H1 (cell line): ENCODE measurements at regions not wholly inside any gene's neighbourhood (a gene's known extent, or its start where the extent isn't known, plus 50 kb on each side); places are given as distances from the start of the nearest gene placed in this dataset.

Source experiments
- CTCF ChIA-PET: fragments of 300-600 bp; sonication (Branson Sonifier 250); formaldehyde crosslinking; loops from one replicate; lab custom pipeline; 2021; ENCODE audit not compliant: partially characterized antibody; lab: Charles Lee
- POLR2A ChIA-PET: fragments of 300-600 bp; sonication (Branson Sonifier 250); formaldehyde crosslinking; loops from one replicate; lab custom pipeline; 2021; ENCODE audit warnings: inconsistent platforms; ENCODE audit not compliant: partially characterized antibody; lab: Charles Lee
- DNase-seq, 2 experiments: peaks; one replicate each; pipeline versions ENCODE4 v3.0.0 to v3.0.0-alpha.2; 2010 to 2022; ENCODE audit warnings: low spot score in 2 of 2, low read depth in 1 of 2, mixed read lengths in 1 of 2
- FAIRE-seq: peaks from 2 replicates; lab custom pipeline; 2011; peaks lifted over from hg19 to GRCh38; lab: Jason Lieb, UNC
- H2AFZ ChIP-seq: 2 replicates; pipeline ENCODE4 v1.8.1; 2012; ENCODE audit warnings: low read length, inconsistent platforms
- H2AK5ac ChIP-seq: 2 replicates; pipeline ENCODE4 v1.6.1; 2013; ENCODE audit warnings: low read depth, low read length
- H2BK120ac ChIP-seq: replicated peaks from 2 replicates; pipeline ENCODE3; 2013; ENCODE audit warnings: low read depth, low read length, inconsistent platforms
- H2BK12ac ChIP-seq: 2 replicates; pipeline ENCODE4 v1.6.1; 2013; ENCODE audit warnings: low read depth, low read length
- H2BK15ac ChIP-seq: 2 replicates; pipeline ENCODE4 v1.6.1; 2013; ENCODE audit warnings: low read length
- H2BK20ac ChIP-seq: 2 replicates; pipeline ENCODE4 v1.6.1; 2013; ENCODE audit warnings: low read length
- H2BK5ac ChIP-seq: 2 replicates; pipeline ENCODE4 v1.6.1; 2013; ENCODE audit warnings: low read depth, low read length
- H3K14ac ChIP-seq: 2 replicates; pipeline ENCODE4 v1.6.1; 2013; ENCODE audit warnings: inconsistent platforms; ENCODE audit not compliant: insufficient read length
- H3K18ac ChIP-seq: 2 replicates; pipeline ENCODE4 v1.6.1; 2013; ENCODE audit warnings: low read length; ENCODE audit errors: extremely low read depth
- H3K23ac ChIP-seq: 2 replicates; pipeline ENCODE4 v1.6.1; 2013; ENCODE audit warnings: inconsistent platforms; ENCODE audit not compliant: insufficient read length
- H3K23me2 ChIP-seq: 2 replicates; pipeline ENCODE4 v1.6.1; 2013; ENCODE audit warnings: low read depth, low read length
- H3K27ac ChIP-seq: 2 replicates; pipeline ENCODE4 v1.6.1; 2011; ENCODE audit warnings: low read depth, low read length, inconsistent platforms
- H3K27me3 ChIP-seq, 4 experiments: replicated peaks in 1 of 4; 1 replicate in 1 of 4; 2 replicates in 3 of 4; pipeline versions ENCODE4 v1.6.1 to v1.8.1; 2011 to 2013; ENCODE audit warnings: low read length in 3 of 4, mild to moderate bottlenecking in 3 of 4, inconsistent platforms in 2 of 4, mixed read lengths in 2 of 4, moderate library complexity in 1 of 4; ENCODE audit not compliant: control insufficient read depth in 3 of 4, insufficient read depth in 3 of 4; ENCODE audit errors: extremely low read depth in 1 of 4
- H3K36me3 ChIP-seq, 4 experiments: 2 replicates each; pipeline versions ENCODE4 v1.6.1 to v1.8.1; 2011 to 2013; ENCODE audit warnings: mild to moderate bottlenecking in 4 of 4, low read length in 3 of 4, moderate library complexity in 2 of 4, control low read depth in 1 of 4, inconsistent platforms in 1 of 4; ENCODE audit not compliant: insufficient read depth in 4 of 4, control insufficient read depth in 2 of 4
- H3K4ac ChIP-seq: replicated peaks from 2 replicates; pipeline ENCODE3; 2013; ENCODE audit warnings: low read length, low read depth, mixed read lengths, inconsistent platforms; ENCODE audit not compliant: insufficient read length
- H3K4me1 ChIP-seq, 4 experiments: replicated peaks in 1 of 4; 1 replicate in 1 of 4; 2 replicates in 3 of 4; pipeline versions ENCODE4 v1.6.1 to v1.8.1; 2011 to 2013; ENCODE audit warnings: low read length in 3 of 4, inconsistent platforms in 2 of 4, mixed read lengths in 1 of 4; ENCODE audit not compliant: insufficient read depth in 4 of 4, control insufficient read depth in 3 of 4
- H3K4me2 ChIP-seq, 2 experiments: 2 replicates each; pipeline versions ENCODE4 v1.6.1 to v1.8.1; 2011 to 2013; ENCODE audit warnings: low read depth in 2 of 2, low read length in 2 of 2, control low read depth in 1 of 2, inconsistent platforms in 1 of 2, mild to moderate bottlenecking in 1 of 2; ENCODE audit not compliant: insufficient read depth in 1 of 2
- H3K4me3 ChIP-seq, 4 experiments: fragments of 200-600, 300-600 bp in 1 of 4; sonication (generic), shearing (Covaris generic), sonication (Bioruptor Twin) in 1 of 4; 2 replicates each; pipeline versions ENCODE4 v1.5.1 to v1.8.1; 2011 to 2016; ENCODE audit warnings: low read length in 4 of 4, low read depth in 3 of 4, control low read depth in 2 of 4, inconsistent platforms in 2 of 4, mild to moderate bottlenecking in 2 of 4, mixed read lengths in 1 of 4, moderate library complexity in 1 of 4; ENCODE audit not compliant: insufficient read depth in 2 of 4; ENCODE audit errors: extremely low read depth in 1 of 4
- H3K56ac ChIP-seq: replicated peaks from 2 replicates; pipeline ENCODE3; 2013; ENCODE audit warnings: low read depth, mild to moderate bottlenecking, mixed read lengths, low read length, inconsistent platforms; ENCODE audit not compliant: insufficient read length
- H3K79me1 ChIP-seq: 2 replicates; pipeline ENCODE4 v1.6.1; 2013; ENCODE audit warnings: low read depth, low read length, control low read depth
- H3K79me2 ChIP-seq, 2 experiments: 2 replicates each; pipeline versions ENCODE4 v1.6.1 to v1.8.1; 2012 to 2013; ENCODE audit warnings: low read length in 2 of 2, mild to moderate bottlenecking in 2 of 2, inconsistent platforms in 1 of 2; ENCODE audit not compliant: insufficient read depth in 2 of 2, control insufficient read depth in 1 of 2
- H3K9ac ChIP-seq, 4 experiments: replicated peaks in 1 of 4; 1 replicate in 1 of 4; 2 replicates in 3 of 4; pipeline versions ENCODE4 v1.6.1 to v1.8.1; 2011 to 2013; ENCODE audit warnings: low read depth in 3 of 4, low read length in 3 of 4, control low read depth in 2 of 4, mild to moderate bottlenecking in 2 of 4, moderate library complexity in 2 of 4, inconsistent platforms in 1 of 4; ENCODE audit errors: extremely low read depth in 1 of 4
- H3K9me3 ChIP-seq, 2 experiments: 2 replicates each; pipeline versions ENCODE4 v1.6.1 to v1.8.1; 2012 to 2013; ENCODE audit warnings: mild to moderate bottlenecking in 2 of 2, moderate library complexity in 2 of 2, control low read depth in 1 of 2, inconsistent platforms in 1 of 2, low read depth in 1 of 2, low read length in 1 of 2, mixed read lengths in 1 of 2; ENCODE audit not compliant: insufficient read depth in 2 of 2
- H4K20me1 ChIP-seq, 2 experiments: replicated peaks in 1 of 2; 2 replicates each; pipeline versions ENCODE3 to v1.8.1; 2011 to 2013; ENCODE audit warnings: inconsistent platforms in 2 of 2, low read length in 2 of 2, mild to moderate bottlenecking in 1 of 2; ENCODE audit not compliant: insufficient read depth in 2 of 2, control insufficient read depth in 1 of 2
- H4K5ac ChIP-seq: 2 replicates; pipeline ENCODE4 v1.6.1; 2013; ENCODE audit warnings: low read length, low read depth, mixed read lengths, inconsistent platforms; ENCODE audit not compliant: insufficient read length
- H4K8ac ChIP-seq: 2 replicates; pipeline ENCODE4 v1.8.0; 2013; ENCODE audit warnings: mild to moderate bottlenecking, moderate library complexity, low read length, inconsistent platforms; ENCODE audit not compliant: insufficient read depth; ENCODE audit errors: extremely low read depth
- H4K91ac ChIP-seq: replicated peaks from 2 replicates; pipeline ENCODE3; 2013; ENCODE audit warnings: low read length, mixed read lengths, inconsistent platforms; ENCODE audit not compliant: insufficient read length
- BRCA1 ChIP-seq: IDR thresholded peaks from 2 replicates; pipeline ENCODE4 v1.6.1; 2012; ENCODE audit warnings: low read depth, low read length, improper control_type of control experiment
- EGR1 ChIP-seq: IDR thresholded peaks from 2 replicates; pipeline ENCODE4 v1.6.1; 2011; ENCODE audit warnings: low read depth, low read length, borderline replicate concordance
- HDAC6 ChIP-seq: IDR thresholded peaks from one replicate; pipeline ENCODE4 v1.7.1; 2012; ENCODE audit warnings: low read depth, mild to moderate bottlenecking, inconsistent platforms, low read length, moderate library complexity
- NRF1 ChIP-seq: IDR thresholded peaks from 2 replicates; pipeline ENCODE4 v1.6.1; 2011; ENCODE audit warnings: mild to moderate bottlenecking, low read depth, low read length, improper control_type of control experiment
- POLR2A ChIP-seq, 2 experiments: IDR thresholded peaks; 1 replicate in 1 of 2; 2 replicates in 1 of 2; pipeline ENCODE4 v1.6.1; 2011; ENCODE audit warnings: low read depth in 2 of 2, low read length in 2 of 2, mild to moderate bottlenecking in 2 of 2; ENCODE audit errors: control extremely low read depth in 1 of 2
- POLR2AphosphoS5 ChIP-seq: IDR thresholded peaks from 2 replicates; pipeline ENCODE4 v1.6.1; 2011; ENCODE audit warnings: low read depth, low read length
- RFX5 ChIP-seq: IDR thresholded peaks from 2 replicates; pipeline ENCODE4 v1.6.1; 2011; ENCODE audit warnings: low read depth, low read length, improper control_type of control experiment, borderline replicate concordance
- SIN3A ChIP-seq, 2 experiments: IDR thresholded peaks in 1 of 2; conservative IDR thresholded peaks in 1 of 2; 2 replicates each; pipeline ENCODE4 v1.6.1; 2011 to 2012; ENCODE audit warnings: low read length in 2 of 2, improper control_type of control experiment in 1 of 2, low read depth in 1 of 2, mild to moderate bottlenecking in 1 of 2
- SIX5 ChIP-seq: IDR thresholded peaks from 2 replicates; pipeline ENCODE4 v1.6.1; 2011; ENCODE audit warnings: mild to moderate bottlenecking, low read depth, low read length
- SUZ12 ChIP-seq: fragments of 200-600 bp; sonication (generic); IDR thresholded peaks from 2 replicates; pipeline ENCODE4 v1.6.1; 2012; ENCODE audit warnings: mild to moderate bottlenecking, inconsistent platforms, low read length, moderate library complexity, mixed read lengths
- TAF1 ChIP-seq: IDR thresholded peaks from 2 replicates; pipeline ENCODE4 v1.6.1; 2011; ENCODE audit warnings: mild to moderate bottlenecking, low read depth, low read length
- TBP ChIP-seq: IDR thresholded peaks from 2 replicates; pipeline ENCODE4 v1.6.1; 2011; ENCODE audit warnings: low read depth, low read length, improper control_type of control experiment
- TEAD4 ChIP-seq: IDR thresholded peaks from 2 replicates; pipeline ENCODE4 v1.6.1; 2012; ENCODE audit warnings: low read depth, low read length, inconsistent platforms, mixed read lengths
- WGBS, 2 experiments: shearing (Covaris generic) in 1 of 2; methylation state at CpG; one replicate each; pipeline versions ENCODE4 v1.1.6 to v1.1.7; 2013 to 2015; ENCODE audit warnings: low lambda C conversion rate in 2 of 2, mixed read lengths in 2 of 2, inconsistent platforms in 1 of 2, low coverage in 1 of 2, missing lambda C conversion rate in 1 of 2; ENCODE audit not compliant: insufficient replicate concordance in 2 of 2, insufficient coverage in 1 of 2, insufficient read length in 1 of 2; ENCODE audit errors: extremely low coverage in 1 of 2, missing lambda C conversion rate in 1 of 2; 5-methylcytosine and 5-hydroxymethylcytosine counted together
- TF ChIP-seq, protein P1 (sequence below), 3 experiments: IDR thresholded peaks; 1 replicate in 2 of 3; 2 replicates in 1 of 3; pipeline versions ENCODE4 v1.5.1 to v1.6.1; 2011; ENCODE audit warnings: low read length in 3 of 3, mild to moderate bottlenecking in 3 of 3, inconsistent platforms in 2 of 3, low read depth in 1 of 3, moderate library complexity in 1 of 3; ENCODE audit not compliant: insufficient read depth in 1 of 3; ENCODE audit errors: control extremely low read depth in 1 of 3

DNA sequence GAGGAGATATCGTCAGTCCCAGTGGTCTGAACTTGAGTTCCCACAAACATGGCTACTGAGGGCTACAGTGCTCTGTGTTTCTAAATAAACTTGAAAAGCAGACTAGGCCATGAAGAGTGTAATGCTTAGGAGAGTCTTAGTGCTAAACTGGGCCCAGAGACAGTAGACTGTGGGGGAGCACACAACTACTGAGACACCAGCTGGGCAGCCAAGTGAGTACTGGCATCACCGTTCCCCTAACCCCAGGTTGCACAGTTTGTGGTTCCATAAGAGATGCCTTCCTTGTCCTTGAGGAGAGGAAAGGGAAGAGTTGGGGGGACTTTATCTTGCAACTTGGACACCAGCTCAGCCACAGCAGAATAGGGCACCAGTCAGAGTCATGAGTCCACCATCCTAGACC lies 172.1 kb upstream of the DMRTA1 start:
- no peak overlapping the region for H4K5ac ChIP-seq
- no peak overlapping the region for H2AFZ ChIP-seq
- no peaks in the 10 kb centered on the region for H3K9me3 ChIP-seq
- H3K18ac ChIP-seq, result no peak overlapping the region
- no peak overlapping the region for H3K4ac ChIP-seq
- H2BK20ac ChIP-seq, result no peak overlapping the region
- H3K27me3 ChIP-seq, result no peaks in the 10 kb centered on the region
- H3K27ac ChIP-seq, result no peak overlapping the region
- H4K8ac ChIP-seq, result no peak overlapping the region
- POLR2A ChIA-PET, result no interaction called here
- H3K79me2 ChIP-seq, result no peaks in the 10 kb centered on the region
- no peaks in the 10 kb centered on the region for H4K20me1 ChIP-seq
- no peak overlapping the region for H4K91ac ChIP-seq
- no peak overlapping the region for H2BK120ac ChIP-seq
- no peak overlapping the region for H3K4me3 ChIP-seq
- no peaks in the 10 kb centered on the region for H3K4me1 ChIP-seq
- no peak overlapping the region for H3K9ac ChIP-seq
- FAIRE-seq (no peak), DNase-seq (no peak)
- H2BK12ac ChIP-seq, result no peak overlapping the region
- no peak overlapping the region for H2BK15ac ChIP-seq
- no peak overlapping the region for H2BK5ac ChIP-seq
- no peaks in the 10 kb centered on the region for H3K79me1 ChIP-seq
- no peaks in the 10 kb centered on the region; the same call in 1 of the 2 replicates for H3K23me2 ChIP-seq
- no peak overlapping the region for H3K56ac ChIP-seq
- no peak overlapping the region for H2AK5ac ChIP-seq
- H3K23ac ChIP-seq, result no peak overlapping the region
- WGBS, 2 experiments, result 85% methylated on average over 2 of the region's 2 CpGs; no CpG with 5 or more reads in 1 of the 2 experiments
- no peak overlapping the region for H3K14ac ChIP-seq
- H3K36me3 ChIP-seq, result no peaks in the 10 kb centered on the region
- H3K4me2 ChIP-seq, result no peak overlapping the region
- CTCF ChIA-PET, result interaction anchor here (0.8 to 1.4 kb wide), 4 partner anchors 30 to 171 kb away, joined by 3 to 5 read pairs (median 4); no protein-coding TSS in a partner anchor
- TF ChIP-seq EGR1 (no peak), BRCA1 (no peak), RFX5 (no peak), TAF1 (no peak), TBP (no peak), SUZ12 (no peak), POLR2AphosphoS5 (no peak), HDAC6 (no peak), NRF1 (no peak), POLR2A (IDR thresholded peaks at IDR 0.05; ENCODE audit: control extremely low read depth in 1 of 2, low read depth in 2 of 2, low read length in 2 of 2) (no peak), TEAD4 (no peak), SIX5 (no peak), SIN3A (conservative IDR thresholded peaks at IDR 0.05 in 1 of 2, IDR thresholded peaks at IDR 0.05 in 1 of 2; ENCODE audit: low read depth in 1 of 2, low read length in 2 of 2) (no peak)
- TF ChIP-seq, protein P1, sequence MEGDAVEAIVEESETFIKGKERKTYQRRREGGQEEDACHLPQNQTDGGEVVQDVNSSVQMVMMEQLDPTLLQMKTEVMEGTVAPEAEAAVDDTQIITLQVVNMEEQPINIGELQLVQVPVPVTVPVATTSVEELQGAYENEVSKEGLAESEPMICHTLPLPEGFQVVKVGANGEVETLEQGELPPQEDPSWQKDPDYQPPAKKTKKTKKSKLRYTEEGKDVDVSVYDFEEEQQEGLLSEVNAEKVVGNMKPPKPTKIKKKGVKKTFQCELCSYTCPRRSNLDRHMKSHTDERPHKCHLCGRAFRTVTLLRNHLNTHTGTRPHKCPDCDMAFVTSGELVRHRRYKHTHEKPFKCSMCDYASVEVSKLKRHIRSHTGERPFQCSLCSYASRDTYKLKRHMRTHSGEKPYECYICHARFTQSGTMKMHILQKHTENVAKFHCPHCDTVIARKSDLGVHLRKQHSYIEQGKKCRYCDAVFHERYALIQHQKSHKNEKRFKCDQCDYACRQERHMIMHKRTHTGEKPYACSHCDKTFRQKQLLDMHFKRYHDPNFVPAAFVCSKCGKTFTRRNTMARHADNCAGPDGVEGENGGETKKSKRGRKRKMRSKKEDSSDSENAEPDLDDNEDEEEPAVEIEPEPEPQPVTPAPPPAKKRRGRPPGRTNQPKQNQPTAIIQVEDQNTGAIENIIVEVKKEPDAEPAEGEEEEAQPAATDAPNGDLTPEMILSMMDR (IDR thresholded peaks at IDR 0.05; ENCODE audit: control extremely low read depth in 1 of 3, insufficient read depth in 1 of 3, low read depth in 1 of 3, low read length in 3 of 3), result no peak
